Neural cell (in vitro differentiated cells): ENCODE measurements at regions not wholly inside any gene's neighbourhood (a gene's known extent, or its start where the extent isn't known, plus 50 kb on each side); places are given as distances from the start of the nearest gene placed in this dataset.

Source experiments
- H2AFZ ChIP-seq: fragments of 200-600, 300-800 bp; sonication (generic), shearing (Covaris generic); 2 replicates; pipeline ENCODE4 v1.6.0; 2014; ENCODE audit warnings: low read depth, mild to moderate bottlenecking, antibody characterized with exemption, low read length, moderate library complexity
- H3F3A ChIP-seq: fragments of 200-600 bp; shearing (Covaris generic); 2 replicates; pipeline ENCODE4 v1.6.1; 2016; ENCODE audit warnings: mild to moderate bottlenecking, moderate library complexity, mixed read lengths, antibody characterized with exemption, low read length; ENCODE audit not compliant: insufficient read depth, poor library complexity, severe bottlenecking
- H3K27ac ChIP-seq: fragments of 200-600, 300-800 bp; sonication (generic), shearing (Covaris generic); 2 replicates; pipeline ENCODE4 v1.5.1; 2014; ENCODE audit warnings: mild to moderate bottlenecking, low read length, moderate library complexity
- H3K27me3 ChIP-seq: fragments of 300-800, 200-600 bp; sonication (generic), shearing (Covaris generic); 2 replicates; pipeline ENCODE4 v1.6.0; 2014; ENCODE audit warnings: mild to moderate bottlenecking, low read depth, low read length, moderate library complexity; ENCODE audit not compliant: insufficient read depth
- H3K36me3 ChIP-seq: fragments of 300-800, 200-600 bp; sonication (generic), shearing (Covaris generic); 2 replicates; pipeline ENCODE4 v1.5.1; 2014; ENCODE audit warnings: mild to moderate bottlenecking, antibody characterized with exemption, low read length, moderate library complexity; ENCODE audit not compliant: insufficient read depth
- H3K4me2 ChIP-seq: fragments of 300-800, 200-600 bp; sonication (generic), shearing (Covaris generic); 2 replicates; pipeline ENCODE4 v1.6.0; 2014; ENCODE audit warnings: mild to moderate bottlenecking, low read length
- H3K4me3 ChIP-seq: fragments of 300-800, 200-600 bp; sonication (generic), shearing (Covaris generic); 2 replicates; pipeline ENCODE4 v1.5.1; 2014; ENCODE audit warnings: mild to moderate bottlenecking, low read length, moderate library complexity
- H3K79me2 ChIP-seq: fragments of 200-600 bp; shearing (Covaris generic); replicated peaks from 2 replicates; pipeline ENCODE4 v1.6.0; 2014; ENCODE audit warnings: mild to moderate bottlenecking, low read length, moderate library complexity; ENCODE audit not compliant: insufficient read depth
- H3K9ac ChIP-seq: fragments of 300-800, 200-600 bp; sonication (generic), shearing (Covaris generic); 2 replicates; pipeline ENCODE4 v1.6.1; 2016; ENCODE audit warnings: mild to moderate bottlenecking, low read length, mixed read lengths
- H3K9me2 ChIP-seq: fragments of 200-600 bp; shearing (Covaris generic); 2 replicates; pipeline ENCODE4 v1.6.1; 2016; ENCODE audit warnings: mild to moderate bottlenecking, low read length, mixed read lengths; ENCODE audit not compliant: insufficient read depth
- H3K9me3 ChIP-seq: fragments of 200-600, 300-800 bp; sonication (generic), shearing (Covaris generic); 2 replicates; pipeline ENCODE4 v1.6.1; 2016; ENCODE audit warnings: mild to moderate bottlenecking, mixed run types, low read length, moderate library complexity, mixed read lengths
- H4K20me1 ChIP-seq: fragments of 200-600 bp; shearing (Covaris generic); 2 replicates; pipeline ENCODE4 v1.6.1; 2016; ENCODE audit warnings: mild to moderate bottlenecking, mixed run types; ENCODE audit not compliant: insufficient read depth
- CTCF ChIP-seq: fragments of 450-650 bp; IDR thresholded peaks from 2 replicates; pipeline ENCODE4 v1.5.1; 2014; ENCODE audit warnings: antibody characterized with exemption, mild to moderate bottlenecking, moderate library complexity; ENCODE audit not compliant: poor library complexity, severe bottlenecking
- EP300 ChIP-seq: fragments of 450-650 bp; conservative IDR thresholded peaks from 2 replicates; pipeline ENCODE4 v1.6.1; 2014; ENCODE audit warnings: antibody characterized with exemption, mild to moderate bottlenecking, moderate library complexity; ENCODE audit not compliant: poor library complexity, severe bottlenecking
- EZH2 ChIP-seq: fragments of 200-600, 300-800 bp; shearing (Covaris generic), sonication (generic); IDR thresholded peaks from 2 replicates; pipeline ENCODE4 v1.6.1; 2014; ENCODE audit warnings: antibody characterized with exemption, low read length, borderline replicate concordance, mild to moderate bottlenecking; ENCODE audit not compliant: insufficient read depth, poor library complexity, severe bottlenecking
- MXI1 ChIP-seq: fragments of 450-650 bp; conservative IDR thresholded peaks from 2 replicates; pipeline ENCODE4 v1.6.1; 2014; ENCODE audit warnings: antibody characterized with exemption, mild to moderate bottlenecking; ENCODE audit not compliant: poor library complexity, severe bottlenecking
- POLR2AphosphoS5 ChIP-seq: IDR thresholded peaks from 2 replicates; pipeline ENCODE4 v1.6.1; 2012
- RAD21 ChIP-seq: fragments of 450-650 bp; conservative IDR thresholded peaks from 2 replicates; pipeline ENCODE4 v1.6.1; 2014; ENCODE audit warnings: antibody characterized with exemption, mild to moderate bottlenecking, moderate library complexity
- REST ChIP-seq: IDR thresholded peaks from 2 replicates; pipeline ENCODE4 v1.6.1; 2012; ENCODE audit warnings: borderline replicate concordance
- SMC3 ChIP-seq: fragments of 450-650 bp; conservative IDR thresholded peaks from 2 replicates; pipeline ENCODE4 v1.6.1; 2014; ENCODE audit warnings: antibody characterized with exemption, mild to moderate bottlenecking, moderate library complexity; ENCODE audit not compliant: poor library complexity
- TAF1 ChIP-seq: IDR thresholded peaks from 2 replicates; pipeline ENCODE4 v1.6.1; 2012; ENCODE audit warnings: low read depth

- Histone ChIP-seq H2AFZ (no peak overlapping the region), H3K9me2 (no peaks in the 10 kb centered on the region), H3K4me3 (no peak overlapping the region), H3K27ac (no peak overlapping the region), H3K4me2 (no peak overlapping the region), H3K27me3 (no peaks in the 10 kb centered on the region), H3F3A (no peaks in the 10 kb centered on the region), H3K9ac (no peak overlapping the region), H4K20me1 (no peaks in the 10 kb centered on the region), H3K79me2 (no peaks in the 10 kb centered on the region), H3K9me3 (no peaks in the 10 kb centered on the region), H3K36me3 (no peaks in the 10 kb centered on the region)
- no peak for TF ChIP-seq TAF1
- TF ChIP-seq RAD21 = no peak
- no peak for TF ChIP-seq REST
- no peak for TF ChIP-seq CTCF
- no peak for TF ChIP-seq MXI1
- TF ChIP-seq SMC3 = no peak
- no peak for TF ChIP-seq EZH2
- no peak for TF ChIP-seq EP300
- TF ChIP-seq POLR2AphosphoS5 = no peak
Observed at GRCh38 chr7:13104128-13104527, 416.7 kb downstream of the ARL4A start.

- Histone ChIP-seq H3F3A (no peaks in the 10 kb centered on the region), H3K79me2 (no peaks in the 10 kb centered on the region), H3K36me3 (no peaks in the 10 kb centered on the region), H3K9ac (no peak overlapping the region), H3K27ac (no peak overlapping the region), H3K27me3 (no peaks in the 10 kb centered on the region), H3K9me2 (no peaks in the 10 kb centered on the region), H3K4me3 (no peak overlapping the region), H2AFZ (no peak overlapping the region), H4K20me1 (no peaks in the 10 kb centered on the region), H3K9me3 (no peaks in the 10 kb centered on the region), H3K4me2 (no peak overlapping the region)
- TF ChIP-seq EZH2 (no peak), SMC3 (no peak)
Observed at GRCh38 chr7:13105209-13105608, 417.8 kb downstream of the ARL4A start.

GRCh38 chr7:13106513-13106912 is 419.1 kb downstream of the ARL4A start:
- no peaks in the 10 kb centered on the region for H4K20me1 ChIP-seq
- H3F3A ChIP-seq = no peaks in the 10 kb centered on the region
- H3K9me2 ChIP-seq = no peaks in the 10 kb centered on the region
- no peaks in the 10 kb centered on the region for H3K9me3 ChIP-seq
- TF ChIP-seq CTCF (no peak), REST (no peak)
- no peak overlapping the region for H3K4me3 ChIP-seq
- H2AFZ ChIP-seq = no peak overlapping the region
- H3K79me2 ChIP-seq = no peaks in the 10 kb centered on the region
- no peaks in the 10 kb centered on the region for H3K36me3 ChIP-seq
- H3K4me2 ChIP-seq = no peak overlapping the region
- H3K27me3 ChIP-seq = no peaks in the 10 kb centered on the region
- no peak overlapping the region for H3K9ac ChIP-seq
- no peak overlapping the region for H3K27ac ChIP-seq
